Frontal cortex (tissue), 3 donors: ENCODE measurements at regions not wholly inside any gene's neighbourhood (a gene's known extent, or its start where the extent isn't known, plus 50 kb on each side); places are given as distances from the start of the nearest gene placed in this dataset.

Source experiments
- DNase-seq, 2 donors: peaks; one replicate each; pipeline ENCODE4 v3.0.0; 2012; ENCODE audit warnings: low spot score in 2 of 2
- FAIRE-seq: peaks from 2 replicates; lab custom pipeline; 2012; peaks lifted over from hg19 to GRCh38; lab: Jason Lieb, UNC
- donor health status: control.
- donor health status: control.
- donor health status: control.

GRCh38 chr10:71131096-71131495 is 81.3 kb upstream of the UNC5B start:
- DNase-seq = no peak

GRCh38 chr10:71131508-71132088 is 80.8 kb upstream of the UNC5B start:
- DNase-seq (no peak), FAIRE-seq (no peak)

More at GRCh38 chr10:71131096-71131495, 81.3 kb upstream of the UNC5B start:
- no peak for FAIRE-seq

- DNase-seq (no peak), FAIRE-seq (no peak)
Observed at GRCh38 chr10:71132321-71132810, 80.0 kb upstream of the UNC5B start.

- DNase-seq (no peak), FAIRE-seq (no peak)
Observed at GRCh38 chr10:71133710-71134686, 78.4 kb upstream of the UNC5B start.

- FAIRE-seq = no peak
- no peak for DNase-seq
Observed at GRCh38 chr10:71134732-71135211, 77.6 kb upstream of the UNC5B start.

GRCh38 chr10:71135236-71135635 is 77.1 kb upstream of the UNC5B start:
- no peak for FAIRE-seq

GRCh38 chr10:71136036-71136721 is 76.2 kb upstream of the UNC5B start:
- FAIRE-seq = no peak
- DNase-seq = no peak

More at GRCh38 chr10:71135236-71135635, 77.1 kb upstream of the UNC5B start:
- no peak for DNase-seq

- no peak for FAIRE-seq
Observed at GRCh38 chr10:71137701-71138100, 74.7 kb upstream of the UNC5B start.

GRCh38 chr10:71138166-71138830 is 74.1 kb upstream of the UNC5B start:
- FAIRE-seq = no peak
- no peak for DNase-seq

More at GRCh38 chr10:71137701-71138100, 74.7 kb upstream of the UNC5B start:
- DNase-seq = no peak

GRCh38 chr10:71141528-71141927 is 70.8 kb upstream of the UNC5B start:
- no peak for FAIRE-seq
- DNase-seq = no peak

- no peak for FAIRE-seq
- no peak for DNase-seq
Observed at GRCh38 chr10:71143170-71143569, 69.2 kb upstream of the UNC5B start.

GRCh38 chr10:71143610-71144009 is 68.8 kb upstream of the UNC5B start:
- DNase-seq = no peak
- no peak for FAIRE-seq

- no peak for FAIRE-seq
- DNase-seq = no peak
Observed at GRCh38 chr10:71144824-71145223, 67.5 kb upstream of the UNC5B start.

GRCh38 chr10:71145352-71145945 is 66.9 kb upstream of the UNC5B start:
- DNase-seq (no peak), FAIRE-seq (no peak)

GRCh38 chr10:71150796-71151195 is 61.6 kb upstream of the UNC5B start:
- no peak for DNase-seq
- no peak for FAIRE-seq

GRCh38 chr10:71152043-71152442 is 60.3 kb upstream of the UNC5B start:
- DNase-seq (no peak), FAIRE-seq (no peak)

- no peak for DNase-seq
- no peak for FAIRE-seq
Observed at GRCh38 chr10:71156436-71156835, 55.9 kb upstream of the UNC5B start.

- no peak for DNase-seq
- no peak for FAIRE-seq
Observed at GRCh38 chr10:71157435-71157834, 54.9 kb upstream of the UNC5B start.

- no peak for DNase-seq
- no peak for FAIRE-seq
Observed at GRCh38 chr10:71158251-71158650, 54.1 kb upstream of the UNC5B start.
